ENCODE measurements at regions not wholly inside any gene's neighbourhood (a gene's known extent, or its start where the extent isn't known, plus 50 kb on each side); places are given as distances from the start of the nearest gene placed in this dataset.
"Not testable (repeated sequence)": the region's sequence is repeated elsewhere in the genome, so short reads cannot be mapped to it uniquely, and the experiment has no call there.

- no peak for DNase-seq (ENCODE audit: low read depth in 2 of 2)
Measured at GRCh38 chr18:34352385-34353163, 127.9 kb upstream of the NOL4 start.

- DNase-seq (ENCODE audit: low read depth in 2 of 2): no peak
Measured at GRCh38 chr18:34354351-34354750, 129.6 kb upstream of the NOL4 start.

DNA sequence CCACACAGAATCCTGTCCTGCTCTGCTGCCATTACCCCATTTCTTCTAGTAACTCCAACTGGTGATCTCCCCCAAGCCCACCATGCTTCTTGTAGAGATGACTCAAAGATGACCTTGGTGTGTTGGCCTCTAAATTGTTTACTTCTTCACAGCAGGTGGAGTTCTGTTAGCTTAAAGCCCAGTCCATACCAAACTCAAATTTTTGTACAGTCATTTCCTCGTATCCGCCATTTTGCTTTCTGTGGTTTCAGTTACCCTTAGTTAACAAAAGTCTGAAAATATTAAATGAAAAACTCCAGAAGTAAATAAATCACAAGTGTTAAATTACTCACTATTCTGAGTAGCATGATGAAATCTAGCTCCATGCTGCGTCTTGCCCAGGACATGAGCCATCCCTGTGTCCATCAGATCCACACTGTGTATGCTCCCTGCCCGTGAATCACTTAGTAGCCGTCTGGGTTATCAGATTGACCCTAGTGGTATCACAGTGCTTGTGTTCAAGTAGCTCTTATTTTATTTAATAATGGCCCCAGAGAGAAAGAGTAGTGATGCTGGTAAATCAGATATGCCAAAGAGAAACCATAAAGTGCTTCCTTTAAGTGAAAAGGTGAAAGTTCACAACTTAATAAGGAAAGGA, 133.3 kb upstream of the NOL4 start:
- no peak for DNase-seq (ENCODE audit: low read depth in 2 of 2)

GRCh38 chr18:34358923-34359322, 134.2 kb upstream of the NOL4 start:
- no peak for DNase-seq (ENCODE audit: low read depth in 2 of 2)

DNA sequence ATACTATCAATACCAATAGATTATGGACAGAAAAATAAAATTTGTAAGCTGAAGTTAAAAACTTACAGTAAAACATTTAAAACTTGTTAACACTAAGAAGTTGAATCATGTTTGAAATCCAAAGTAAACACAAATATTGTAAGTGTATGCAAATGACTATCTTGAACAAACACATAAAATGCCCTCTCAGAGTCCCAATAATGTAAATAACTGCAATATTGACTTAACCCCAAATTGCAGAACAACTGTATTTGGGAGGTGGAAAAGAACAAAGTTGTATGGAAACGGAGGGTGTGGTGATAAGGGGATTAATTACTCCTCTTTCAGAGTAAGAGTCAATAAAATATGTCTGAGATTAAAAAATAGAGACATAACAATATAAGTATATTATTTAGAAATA, 140.0 kb upstream of the NOL4 start:
- DNase-seq (ENCODE audit: low read depth in 2 of 2): no peak

- no peak for DNase-seq (ENCODE audit: low read depth in 2 of 2)
Measured at GRCh38 chr18:34370704-34371395, 146.1 kb upstream of the NOL4 start.

GRCh38 chr18:34380326-34380725, 155.6 kb upstream of the NOL4 start:
- DNase-seq (ENCODE audit: low read depth in 2 of 2): no peak

GRCh38 chr18:34385311-34385710, 160.6 kb upstream of the NOL4 start:
- no peak for DNase-seq (ENCODE audit: low read depth in 2 of 2)

- DNase-seq (ENCODE audit: low read depth in 2 of 2): no peak
Measured at GRCh38 chr18:34386803-34387202, 162.1 kb upstream of the NOL4 start.

DNA sequence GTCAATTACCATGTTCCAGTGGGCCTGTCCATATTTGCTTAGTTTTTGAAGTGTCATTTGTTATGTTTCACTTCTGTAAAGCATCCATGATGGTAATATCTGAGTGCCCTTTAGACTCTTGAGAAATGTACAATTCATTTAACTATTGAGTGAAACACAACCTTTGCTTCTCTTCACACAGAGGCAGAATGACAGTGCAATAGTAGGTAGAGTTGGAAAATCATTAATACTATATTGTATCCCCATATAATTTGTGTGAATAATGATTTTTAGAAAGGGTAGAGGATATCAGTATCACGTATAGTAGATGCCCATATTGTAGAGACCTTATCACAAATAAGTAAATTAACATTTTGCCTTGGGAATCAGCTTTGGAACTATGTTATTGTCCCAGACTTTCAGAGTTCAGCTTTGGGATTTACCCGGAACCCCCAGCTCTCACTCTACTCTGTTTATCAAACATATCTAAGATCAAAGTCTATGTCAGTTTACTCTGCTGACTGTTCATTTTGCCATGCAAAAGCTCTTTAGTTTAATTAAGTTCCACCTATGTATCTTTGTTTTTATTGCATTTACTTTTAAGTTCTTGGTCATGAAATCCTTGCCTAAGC, 172.7 kb upstream of the NOL4 start:
- no peak for DNase-seq (ENCODE audit: low read depth in 2 of 2)

GRCh38 chr18:34399892-34400291, 175.2 kb upstream of the NOL4 start:
- DNase-seq (ENCODE audit: low read depth in 2 of 2): no peak

- no peak for DNase-seq (ENCODE audit: low read depth in 2 of 2)
Measured at GRCh38 chr18:34400834-34401233, 176.1 kb upstream of the NOL4 start.

- DNase-seq (ENCODE audit: low read depth in 2 of 2): no peak
Measured at GRCh38 chr18:34401775-34402174, 177.1 kb upstream of the NOL4 start.

GRCh38 chr18:34407471-34407870, 182.8 kb upstream of the NOL4 start:
- DNase-seq (ENCODE audit: low read depth in 2 of 2): not testable (repeated sequence)

GRCh38 chr18:34411952-34412351, 187.2 kb upstream of the NOL4 start:
- DNase-seq (ENCODE audit: low read depth in 2 of 2): no peak

DNA sequence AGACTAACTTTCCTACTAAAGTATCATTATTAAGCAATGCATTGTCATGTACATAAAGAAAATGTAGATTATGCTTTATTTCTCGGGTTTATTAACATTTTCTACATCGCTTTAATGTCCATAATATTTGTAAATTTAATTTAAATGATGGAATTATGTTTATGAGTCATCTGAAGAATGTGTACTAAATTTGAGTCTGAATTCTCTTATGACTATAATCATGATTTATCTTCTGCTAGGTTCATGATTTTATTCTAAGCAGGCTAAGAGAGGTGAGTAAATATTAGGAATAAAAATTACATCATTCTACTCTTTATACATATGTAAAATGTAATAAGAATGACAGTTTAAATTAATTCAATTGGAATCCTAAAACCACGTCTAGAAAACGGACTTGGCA, 206.3 kb upstream of the NOL4 start:
- no peak for DNase-seq (ENCODE audit: low read depth in 2 of 2)

- no peak for DNase-seq (ENCODE audit: low read depth in 2 of 2)
Measured at GRCh38 chr18:34444622-34445021, 219.9 kb upstream of the NOL4 start.

DNA sequence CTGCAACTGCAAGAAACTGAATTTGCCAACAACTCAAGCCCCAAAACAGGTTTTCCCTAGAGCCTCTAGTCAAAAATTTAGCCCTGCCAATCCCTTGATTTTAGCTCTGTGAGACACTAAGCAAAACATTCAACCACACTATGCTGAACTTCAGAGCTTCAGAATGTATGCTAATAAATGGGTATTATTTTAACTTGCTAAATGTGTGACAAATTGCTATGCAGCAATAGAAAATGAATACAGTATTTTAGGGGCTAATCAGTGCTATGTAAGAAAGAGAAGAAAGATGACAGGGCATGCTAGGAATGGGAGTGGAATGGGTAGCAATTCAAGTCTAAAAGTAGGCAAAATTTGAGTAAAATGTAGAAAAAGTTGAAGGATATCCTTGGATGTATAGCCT, 223.9 kb upstream of the NOL4 start:
- DNase-seq (ENCODE audit: low read depth in 2 of 2): no peak

- DNase-seq (ENCODE audit: low read depth in 2 of 2): no peak
Measured at GRCh38 chr18:34457761-34458160, 233.0 kb upstream of the NOL4 start.

DNA sequence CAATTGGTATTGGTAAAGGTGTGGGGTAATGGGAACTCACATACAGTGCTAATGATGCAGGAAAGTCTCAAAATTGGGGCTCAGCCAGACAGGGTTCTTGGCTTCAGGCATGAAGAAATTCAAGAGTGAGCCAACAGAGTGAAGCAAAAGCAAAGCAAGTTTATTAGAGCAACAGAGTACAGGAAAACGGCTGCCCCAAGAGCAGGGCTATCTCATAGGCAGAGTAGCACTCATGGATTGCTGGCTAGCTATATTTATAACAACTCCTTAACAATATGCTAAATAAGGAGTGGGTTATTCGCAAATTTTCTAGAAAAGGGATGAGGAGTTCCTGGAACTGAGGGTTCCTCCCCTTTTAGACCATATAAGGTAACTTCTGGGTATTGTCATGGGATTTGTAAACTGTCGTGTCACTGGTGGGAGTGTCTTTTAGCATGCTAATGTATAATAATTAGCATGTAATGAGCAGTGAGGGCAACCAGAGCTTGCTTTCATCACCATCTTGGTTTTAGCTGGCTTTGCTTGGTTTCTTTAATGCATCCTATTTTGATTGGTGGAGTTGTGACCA, 233.8 kb upstream of the NOL4 start:
- no peak for DNase-seq (ENCODE audit: low read depth in 2 of 2)

DNA sequence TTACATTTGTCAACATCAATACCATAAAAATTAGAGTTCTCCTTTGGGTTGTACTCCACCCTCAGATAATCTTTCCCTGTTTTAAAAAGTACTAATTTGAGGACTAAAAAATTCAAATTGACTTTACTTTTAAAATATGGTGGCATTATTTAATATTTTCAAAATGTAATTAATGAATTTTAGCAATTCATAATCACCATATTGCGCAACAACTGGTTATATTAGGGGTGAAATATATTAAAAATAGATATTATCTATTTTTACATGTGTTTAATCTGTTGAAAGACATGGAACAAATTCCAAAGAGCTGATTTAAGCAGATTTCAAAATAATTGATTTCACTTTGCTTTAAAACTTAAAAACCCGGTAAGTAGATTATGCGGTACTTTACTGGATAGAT, 236.6 kb upstream of the NOL4 start:
- DNase-seq (ENCODE audit: low read depth in 2 of 2): no peak

- DNase-seq (ENCODE audit: low read depth in 2 of 2): no peak
Measured at GRCh38 chr18:34467058-34467457, 242.3 kb upstream of the NOL4 start.

Data from lung microvascular endothelial cell (primary cell).